Testis (tissue), 2 donors: ENCODE measurements at regions not wholly inside any gene's neighbourhood (a gene's known extent, or its start where the extent isn't known, plus 50 kb on each side); places are given as distances from the start of the nearest gene placed in this dataset.

Source experiments
- DNase-seq: peaks from one replicate; pipeline ENCODE4 v3.0.0-alpha.2; 2019
- H3K27ac ChIP-seq, 2 donors: fragments of 200-600 bp; sonication (generic); one replicate each; pipeline ENCODE4 v1.5.1; 2019
- H3K27me3 ChIP-seq: fragments of 200-600 bp; sonication (generic); one replicate; pipeline ENCODE4 v1.5.1; 2019
- H3K36me3 ChIP-seq: fragments of 200-600 bp; sonication (generic); one replicate; pipeline ENCODE4 v1.5.1; 2017; ENCODE audit warnings: low read depth; ENCODE audit errors: missing control alignments
- H3K4me1 ChIP-seq: fragments of 200-600 bp; sonication (generic); one replicate; pipeline ENCODE4 v1.5.1; 2019
- H3K4me3 ChIP-seq, 2 donors: fragments of 200-600 bp; sonication (generic); one replicate each; pipeline ENCODE4 v1.5.1; 2017 to 2019
- H3K9me3 ChIP-seq: fragments of 200-600 bp; sonication (generic); one replicate; pipeline ENCODE4 v1.5.1; 2017
- CTCF ChIP-seq, 3 experiments: fragments of 450-650 bp in 2 of 3; fragments of 200-600 bp in 1 of 3; sonication (generic) in 1 of 3; IDR thresholded peaks; one replicate each; pipeline ENCODE4 v1.5.1; 2016 to 2019; ENCODE audit warnings: antibody characterized with exemption in 3 of 3, mild to moderate bottlenecking in 2 of 3, moderate library complexity in 1 of 3
- POLR2A ChIP-seq: fragments of 450-650 bp; IDR thresholded peaks from one replicate; pipeline ENCODE4 v1.6.1; 2017; ENCODE audit warnings: antibody characterized with exemption, mild to moderate bottlenecking, moderate library complexity
- WGBS, 2 donors: methylation state at CpG; one replicate each; pipeline ENCODE4 v1.1.5; 2018; 5-methylcytosine and 5-hydroxymethylcytosine counted together
- intact Hi-C: fragments of 100-400 bp; cut with DNase I; formaldehyde crosslinking; loops from one replicate; pipeline ENCODE4 v1.15.1; 2023; ENCODE audit warnings: low total_unique reads

GRCh38 chr3:162092751-162093150 lies 596.1 kb downstream of the OTOL1 start:
- no peaks in the 10 kb centered on the region for H3K27me3 ChIP-seq
- no peak for TF ChIP-seq CTCF (IDR thresholded peaks at IDR 0.05)
- no peak for TF ChIP-seq POLR2A
- intact Hi-C loops = no loop called here
- WGBS, 2 donors = 59 to 60% methylated on average over 3 of the region's 3 CpGs
- no peak for DNase-seq
- H3K9me3 ChIP-seq = no peaks in the 10 kb centered on the region
- no peak overlapping the region for H3K4me3 ChIP-seq
- H3K27ac ChIP-seq = no peak overlapping the region
- no peaks in the 10 kb centered on the region for H3K4me1 ChIP-seq
- no peaks in the 10 kb centered on the region for H3K36me3 ChIP-seq

- Histone ChIP-seq H3K27me3 (no peaks in the 10 kb centered on the region), H3K9me3 (no peaks in the 10 kb centered on the region), H3K27ac (no peak overlapping the region), H3K4me1 (no peaks in the 10 kb centered on the region), H3K4me3 (no peak overlapping the region), H3K36me3 (no peaks in the 10 kb centered on the region)
- no peak for TF ChIP-seq CTCF (IDR thresholded peaks at IDR 0.05)
- TF ChIP-seq POLR2A = no peak
- WGBS, 2 donors = 88 to 89% methylated on average over 3 of the region's 3 CpGs
- intact Hi-C loops = no loop called here
- DNase-seq = no peak
These were observed 597.7 kb downstream of the OTOL1 start for GRCh38 chr3:162094301-162094700.

- 24 to 31% methylated on average over 2 of the region's 2 CpGs for WGBS, 2 donors
- DNase-seq = no peak
- H3K36me3 ChIP-seq = no peaks in the 10 kb centered on the region
- intact Hi-C loops = no loop called here
- H3K27ac ChIP-seq = no peak overlapping the region
- H3K27me3 ChIP-seq = no peaks in the 10 kb centered on the region
- H3K4me3 ChIP-seq = no peak overlapping the region
- no peak for TF ChIP-seq POLR2A
- no peak for TF ChIP-seq CTCF (IDR thresholded peaks at IDR 0.05)
- H3K4me1 ChIP-seq = no peaks in the 10 kb centered on the region
- H3K9me3 ChIP-seq = no peaks in the 10 kb centered on the region
These were observed 600.3 kb downstream of the OTOL1 start for GRCh38 chr3:162096874-162097273.

- no peaks in the 10 kb centered on the region for H3K27me3 ChIP-seq
- intact Hi-C loops = no loop called here
- 83 to 90% methylated on average over 1 of the region's 1 CpG for WGBS, 2 donors
- no peak overlapping the region for H3K27ac ChIP-seq
- H3K36me3 ChIP-seq = no peaks in the 10 kb centered on the region
- no peak for DNase-seq
- no peaks in the 10 kb centered on the region for H3K4me1 ChIP-seq
- no peaks in the 10 kb centered on the region for H3K9me3 ChIP-seq
- TF ChIP-seq POLR2A (no peak), CTCF (IDR thresholded peaks at IDR 0.05) (no peak)
- no peak overlapping the region for H3K4me3 ChIP-seq
These were observed 607.2 kb downstream of the OTOL1 start for GRCh38 chr3:162103808-162104207.

- TF ChIP-seq POLR2A = no peak
- TF ChIP-seq CTCF (IDR thresholded peaks at IDR 0.05) = no peak
- WGBS, 2 donors = 87 to 90% methylated on average over 5 of the region's 5 CpGs
- Histone ChIP-seq H3K27ac (no peak overlapping the region), H3K36me3 (no peaks in the 10 kb centered on the region), H3K27me3 (no peaks in the 10 kb centered on the region), H3K4me3 (no peak overlapping the region), H3K4me1 (no peaks in the 10 kb centered on the region), H3K9me3 (no peaks in the 10 kb centered on the region)
- intact Hi-C loops = no loop called here
- DNase-seq = no peak
These were observed 615.3 kb downstream of the OTOL1 start for GRCh38 chr3:162111861-162112260.
